PFSK-1 (cell line): ENCODE measurements at regions not wholly inside any gene's neighbourhood (a gene's known extent, or its start where the extent isn't known, plus 50 kb on each side); places are given as distances from the start of the nearest gene placed in this dataset.

Source experiments
- FOXP2 ChIP-seq: optimal IDR thresholded peaks from 2 replicates; pipeline ENCODE3; 2011; ENCODE audit warnings: borderline replicate concordance, control low read depth, inconsistent platforms; ENCODE audit not compliant: insufficient read depth; ENCODE audit errors: extremely low read length, extremely low read depth
- POLR2AphosphoS5 ChIP-seq: IDR thresholded peaks from 2 replicates; pipeline ENCODE4 v1.6.1; 2012; ENCODE audit warnings: low read depth, mild to moderate bottlenecking, control low read depth, low read length, moderate library complexity
- SIN3A ChIP-seq: IDR thresholded peaks from 2 replicates; pipeline ENCODE4 v1.6.1; 2012; ENCODE audit warnings: mild to moderate bottlenecking, low read length, moderate library complexity, borderline replicate concordance; ENCODE audit not compliant: insufficient read depth
- TAF1 ChIP-seq: IDR thresholded peaks from 2 replicates; pipeline ENCODE4 v1.6.1; 2012; ENCODE audit warnings: low read length, control low read depth, borderline replicate concordance; ENCODE audit not compliant: insufficient read depth
- TF ChIP-seq, protein P1 (sequence below), 2 experiments: IDR thresholded peaks; 2 replicates each; pipeline versions ENCODE4 v1.6.1 to v1.8.0; 2011 to 2012; ENCODE audit warnings: low read depth in 2 of 2, low read length in 2 of 2, control low read depth in 1 of 2, inconsistent platforms in 1 of 2, mild to moderate bottlenecking in 1 of 2, moderate library complexity in 1 of 2; ENCODE audit not compliant: insufficient read depth in 1 of 2

DNA sequence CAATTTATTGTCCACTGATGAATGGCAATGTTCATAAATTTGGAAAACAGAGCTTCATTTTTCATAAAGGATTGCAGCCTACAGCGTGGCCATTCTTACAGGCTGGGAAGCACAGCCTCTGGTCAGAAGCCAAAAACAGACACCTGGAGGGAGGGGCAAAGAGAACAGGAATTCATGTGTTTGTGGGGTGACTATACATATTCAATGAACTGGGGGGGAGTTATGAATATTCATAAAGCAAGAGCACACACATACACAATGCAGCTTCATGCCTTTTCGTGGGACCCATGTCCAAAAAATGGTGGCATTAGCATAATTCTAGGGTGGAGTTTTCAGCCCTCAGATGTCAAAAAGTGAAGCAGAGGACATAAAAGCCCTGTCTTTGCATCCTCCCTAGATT, 173.3 kb downstream of the VEGFC start:
- TF ChIP-seq SIN3A (no peak), TAF1 (no peak), POLR2AphosphoS5 (no peak), FOXP2 (no peak)
- TF ChIP-seq, protein P1, sequence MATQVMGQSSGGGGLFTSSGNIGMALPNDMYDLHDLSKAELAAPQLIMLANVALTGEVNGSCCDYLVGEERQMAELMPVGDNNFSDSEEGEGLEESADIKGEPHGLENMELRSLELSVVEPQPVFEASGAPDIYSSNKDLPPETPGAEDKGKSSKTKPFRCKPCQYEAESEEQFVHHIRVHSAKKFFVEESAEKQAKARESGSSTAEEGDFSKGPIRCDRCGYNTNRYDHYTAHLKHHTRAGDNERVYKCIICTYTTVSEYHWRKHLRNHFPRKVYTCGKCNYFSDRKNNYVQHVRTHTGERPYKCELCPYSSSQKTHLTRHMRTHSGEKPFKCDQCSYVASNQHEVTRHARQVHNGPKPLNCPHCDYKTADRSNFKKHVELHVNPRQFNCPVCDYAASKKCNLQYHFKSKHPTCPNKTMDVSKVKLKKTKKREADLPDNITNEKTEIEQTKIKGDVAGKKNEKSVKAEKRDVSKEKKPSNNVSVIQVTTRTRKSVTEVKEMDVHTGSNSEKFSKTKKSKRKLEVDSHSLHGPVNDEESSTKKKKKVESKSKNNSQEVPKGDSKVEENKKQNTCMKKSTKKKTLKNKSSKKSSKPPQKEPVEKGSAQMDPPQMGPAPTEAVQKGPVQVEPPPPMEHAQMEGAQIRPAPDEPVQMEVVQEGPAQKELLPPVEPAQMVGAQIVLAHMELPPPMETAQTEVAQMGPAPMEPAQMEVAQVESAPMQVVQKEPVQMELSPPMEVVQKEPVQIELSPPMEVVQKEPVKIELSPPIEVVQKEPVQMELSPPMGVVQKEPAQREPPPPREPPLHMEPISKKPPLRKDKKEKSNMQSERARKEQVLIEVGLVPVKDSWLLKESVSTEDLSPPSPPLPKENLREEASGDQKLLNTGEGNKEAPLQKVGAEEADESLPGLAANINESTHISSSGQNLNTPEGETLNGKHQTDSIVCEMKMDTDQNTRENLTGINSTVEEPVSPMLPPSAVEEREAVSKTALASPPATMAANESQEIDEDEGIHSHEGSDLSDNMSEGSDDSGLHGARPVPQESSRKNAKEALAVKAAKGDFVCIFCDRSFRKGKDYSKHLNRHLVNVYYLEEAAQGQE (IDR thresholded peaks at IDR 0.05; ENCODE audit: insufficient read depth in 1 of 2, low read depth in 2 of 2, low read length in 2 of 2): no peak
